GM04503 (cell line): ENCODE measurements at regions not wholly inside any gene's neighbourhood (a gene's known extent, or its start where the extent isn't known, plus 50 kb on each side); places are given as distances from the start of the nearest gene placed in this dataset.
"Not testable (repeated sequence)": the region's sequence is repeated elsewhere in the genome, so short reads cannot be mapped to it uniquely, and the experiment has no call there.

ENCODE experiments used
- DNase-seq: peaks from one replicate; pipeline ENCODE4 v3.0.0-alpha.2; 2012; ENCODE audit warnings: low read depth

GRCh38 chr7:43044511-43044910, 67.9 kb upstream of the HECW1 start:
- DNase-seq: peak; percentile 20

GRCh38 chr7:43054052-43054722, 58.3 kb upstream of the HECW1 start:
- DNase-seq: no peak

GRCh38 chr7:43057141-43057540, 55.3 kb upstream of the HECW1 start:
- no peak for DNase-seq

GRCh38 chr7:43058271-43059066, 54.0 kb upstream of the HECW1 start:
- no peak for DNase-seq

GRCh38 chr7:43059067-43059600, 53.3 kb upstream of the HECW1 start:
- DNase-seq: not testable (repeated sequence)
